GM23248 (cell line): ENCODE measurements at regions not wholly inside any gene's neighbourhood (a gene's known extent, or its start where the extent isn't known, plus 50 kb on each side); places are given as distances from the start of the nearest gene placed in this dataset.

Source experiments
- DNase-seq: peaks from one replicate; pipeline ENCODE4 v3.0.0-alpha.2; 2015
- H2AFZ ChIP-seq: fragments of 200-600 bp; sonication (generic); 2 replicates; pipeline ENCODE4 v1.6.1; 2016; ENCODE audit warnings: antibody characterized with exemption
- H3F3A ChIP-seq: fragments of 200-600 bp; sonication (generic); 2 replicates; pipeline ENCODE4 v1.6.1; 2016; ENCODE audit warnings: mild to moderate bottlenecking, antibody characterized with exemption, mixed run types; ENCODE audit not compliant: insufficient read depth
- H3K27ac ChIP-seq: fragments of 200-600 bp; sonication (generic); 2 replicates; pipeline ENCODE4 v1.5.1; 2016; ENCODE audit warnings: mild to moderate bottlenecking
- H3K27me3 ChIP-seq: fragments of 200-600 bp; sonication (generic); replicated peaks from 2 replicates; pipeline ENCODE4 v1.6.1; 2016; ENCODE audit warnings: mild to moderate bottlenecking; ENCODE audit not compliant: insufficient read depth
- H3K36me3 ChIP-seq: fragments of 200-600 bp; sonication (generic); 2 replicates; pipeline ENCODE4 v1.6.1; 2016; ENCODE audit warnings: low read depth, mild to moderate bottlenecking
- H3K4me1 ChIP-seq: fragments of 200-600 bp; sonication (generic); 2 replicates; pipeline ENCODE4 v1.6.1; 2016; ENCODE audit warnings: mild to moderate bottlenecking; ENCODE audit not compliant: insufficient read depth
- H3K4me2 ChIP-seq: fragments of 200-600 bp; sonication (generic); one replicate; pipeline ENCODE4 v1.6.1; 2016; ENCODE audit warnings: mild to moderate bottlenecking; ENCODE audit not compliant: unreplicated experiment
- H3K4me3 ChIP-seq: fragments of 200-600 bp; sonication (generic); 2 replicates; pipeline ENCODE4 v1.5.1; 2016; ENCODE audit warnings: mild to moderate bottlenecking
- H3K79me2 ChIP-seq: fragments of 200-600 bp; sonication (generic); 2 replicates; pipeline ENCODE4 v1.6.1; 2016; ENCODE audit warnings: mild to moderate bottlenecking; ENCODE audit not compliant: insufficient read depth
- H3K9ac ChIP-seq: fragments of 200-600 bp; sonication (generic); 2 replicates; pipeline ENCODE4 v1.6.1; 2016; ENCODE audit warnings: mild to moderate bottlenecking
- H3K9me2 ChIP-seq: fragments of 200-600 bp; sonication (generic); 2 replicates; pipeline ENCODE4 v1.6.1; 2016; ENCODE audit warnings: mixed run types, mild to moderate bottlenecking, moderate library complexity; ENCODE audit not compliant: insufficient read depth
- H3K9me3 ChIP-seq: fragments of 200-600 bp; sonication (generic); one replicate; pipeline ENCODE4 v1.6.1; 2017; ENCODE audit warnings: low read depth
- H4K20me1 ChIP-seq: fragments of 200-600 bp; sonication (generic); 2 replicates; pipeline ENCODE4 v1.6.0; 2016; ENCODE audit not compliant: insufficient read depth
- EZH2 ChIP-seq: fragments of 200-600 bp; sonication (generic); IDR thresholded peaks from 2 replicates; pipeline ENCODE4 v1.6.1; 2018; ENCODE audit warnings: antibody characterized with exemption, mild to moderate bottlenecking; ENCODE audit not compliant: insufficient read depth, poor library complexity, severe bottlenecking
- EZH2phosphoT487 ChIP-seq: fragments of 200-600 bp; sonication (generic); IDR thresholded peaks from 2 replicates; pipeline ENCODE4 v1.6.1; 2018; ENCODE audit warnings: antibody characterized with exemption, moderate library complexity, mild to moderate bottlenecking, low read depth; ENCODE audit not compliant: insufficient read depth
- WGBS, 2 experiments: methylation state at CpG; one replicate each; pipeline ENCODE4 v1.1.6; 2015 to 2017; ENCODE audit warnings: low lambda C conversion rate in 2 of 2, low coverage in 1 of 2; ENCODE audit errors: missing lambda C conversion rate in 2 of 2; 5-methylcytosine and 5-hydroxymethylcytosine counted together
- in situ Hi-C: fragments of 300-500 bp; cut with MboI; formaldehyde crosslinking; loops from 2 replicates; pipeline ENCODE4 v1.15.0; 2020

GRCh38 chr5:82738681-82739269 lies 338.4 kb downstream of the TMEM167A start:
- H3K9ac ChIP-seq, result no peak overlapping the region

GRCh38 chr5:82735160-82735789 lies 341.9 kb downstream of the TMEM167A start:
- Histone ChIP-seq H2AFZ (no peak overlapping the region), H3K9me2 (no peaks in the 10 kb centered on the region), H3K9me3 (no peaks in the 10 kb centered on the region), H3K4me2 (no peak overlapping the region), H3K9ac (no peak overlapping the region), H3F3A (no peaks in the 10 kb centered on the region), H3K27ac (no peak overlapping the region), H3K79me2 (no peaks in the 10 kb centered on the region), H3K36me3 (no peaks in the 10 kb centered on the region), H3K27me3 (no peaks in the 10 kb centered on the region; the same call in 1 of the 2 replicates), H3K4me1 (no peaks in the 10 kb centered on the region), H4K20me1 (no peaks in the 10 kb centered on the region; the same call in 1 of the 2 replicates), H3K4me3 (no peak overlapping the region)
- DNase-seq, result no peak
- TF ChIP-seq EZH2 (no peak), EZH2phosphoT487 (no peak)
- in situ Hi-C loops, result no loop called here
- WGBS, 2 experiments, result 71 to 72% methylated on average over 3 of the region's 3 CpGs

More at GRCh38 chr5:82738681-82739269, 338.4 kb downstream of the TMEM167A start:
- WGBS, 2 experiments, result 8 to 9% methylated on average over 6 of the region's 6 CpGs
- in situ Hi-C loops, result no loop called here
- Histone ChIP-seq H4K20me1 (no peaks in the 10 kb centered on the region; the same call in 1 of the 2 replicates), H3K4me1 (no peaks in the 10 kb centered on the region), H3F3A (no peaks in the 10 kb centered on the region), H3K4me2 (no peak overlapping the region), H3K9me3 (no peaks in the 10 kb centered on the region), H3K36me3 (no peaks in the 10 kb centered on the region), H3K27ac (no peak overlapping the region), H3K9me2 (no peaks in the 10 kb centered on the region), H2AFZ (no peak overlapping the region), H3K79me2 (no peaks in the 10 kb centered on the region), H3K4me3 (no peak overlapping the region), H3K27me3 (no peaks in the 10 kb centered on the region; the same call in 1 of the 2 replicates)
- DNase-seq, result no peak
- TF ChIP-seq EZH2 (no peak), EZH2phosphoT487 (no peak)

- Histone ChIP-seq H3K36me3 (no peaks in the 10 kb centered on the region), H3K9ac (no peak overlapping the region), H3K27me3 (no peaks in the 10 kb centered on the region; the same call in 1 of the 2 replicates), H3K9me2 (no peaks in the 10 kb centered on the region), H3K27ac (no peak overlapping the region), H2AFZ (no peak overlapping the region), H3K79me2 (no peaks in the 10 kb centered on the region), H3K4me3 (no peak overlapping the region), H3K4me1 (no peaks in the 10 kb centered on the region), H3K9me3 (no peaks in the 10 kb centered on the region), H4K20me1 (no peaks in the 10 kb centered on the region; the same call in 1 of the 2 replicates), H3F3A (no peaks in the 10 kb centered on the region), H3K4me2 (no peak overlapping the region)
- in situ Hi-C loops, result no loop called here
- DNase-seq, result peak; percentile 10
- TF ChIP-seq EZH2, result no peak
- TF ChIP-seq EZH2phosphoT487, result no peak
- 4 to 9% methylated on average over 5 of the region's 5 CpGs for WGBS, 2 experiments
Observed at GRCh38 chr5:82734347-82734746, 342.8 kb downstream of the TMEM167A start.

GRCh38 chr5:82730913-82731312 lies 346.3 kb downstream of the TMEM167A start:
- Histone ChIP-seq H3K4me1 (no peaks in the 10 kb centered on the region), H3K4me3 (no peak overlapping the region), H3K27me3 (no peaks in the 10 kb centered on the region), H3K79me2 (no peaks in the 10 kb centered on the region), H3K4me2 (no peak overlapping the region), H3K36me3 (no peaks in the 10 kb centered on the region), H2AFZ (no peak overlapping the region), H3K27ac (no peak overlapping the region), H3K9ac (no peak overlapping the region), H3K9me3 (no peaks in the 10 kb centered on the region), H4K20me1 (no peaks in the 10 kb centered on the region), H3F3A (no peaks in the 10 kb centered on the region), H3K9me2 (no peaks in the 10 kb centered on the region)
- in situ Hi-C loops, result no loop called here
- WGBS, 2 experiments, result 71% methylated on average over 7 of the region's 7 CpGs
- no peak for DNase-seq
- TF ChIP-seq EZH2 (no peak), EZH2phosphoT487 (no peak)
